ENCODE measurements at regions not wholly inside any gene's neighbourhood (a gene's known extent, or its start where the extent isn't known, plus 50 kb on each side); places are given as distances from the start of the nearest gene placed in this dataset.

- H3K27ac ChIP-seq, result no peak overlapping the region
- H3K27me3 ChIP-seq, result no peaks in the 10 kb centered on the region
- no peak for DNase-seq
- no peaks in the 10 kb centered on the region for H3K4me1 ChIP-seq
- 74 to 79% methylated on average over 2 of the region's 2 CpGs for WGBS, 2 donors
- no peaks in the 10 kb centered on the region for H3K36me3 ChIP-seq
- H3K4me3 ChIP-seq (replicated peaks in 1 of 3), result no peak overlapping the region
- intact Hi-C loops (cut with DNase I), result no loop called here
- H3K9me3 ChIP-seq, result no peaks in the 10 kb centered on the region
- no peak for TF ChIP-seq CTCF (IDR thresholded peaks at IDR 0.05)
- no peak for TF ChIP-seq POLR2A (IDR thresholded peaks at IDR 0.05)
These were observed 747.8 kb upstream of the GOLIM4 start for GRCh38 chr3:168843481-168843880.

GRCh38 chr3:168839653-168840052 is 743.9 kb upstream of the GOLIM4 start:
- TF ChIP-seq CTCF (IDR thresholded peaks at IDR 0.05), result no peak
- TF ChIP-seq POLR2A (IDR thresholded peaks at IDR 0.05), result no peak
- Histone ChIP-seq H3K4me1 (no peaks in the 10 kb centered on the region), H3K4me3 (replicated peaks in 1 of 3) (no peak overlapping the region), H3K27me3 (no peaks in the 10 kb centered on the region), H3K36me3 (no peaks in the 10 kb centered on the region), H3K27ac (no peak overlapping the region), H3K9me3 (no peaks in the 10 kb centered on the region)
- intact Hi-C loops (cut with DNase I), result no loop called here
- 63 to 69% methylated on average over 1 of the region's 1 CpG for WGBS, 2 donors
- no peak for DNase-seq

GRCh38 chr3:168834558-168834957 is 738.8 kb upstream of the GOLIM4 start:
- intact Hi-C loops (cut with DNase I), result no loop called here
- DNase-seq, result no peak
- TF ChIP-seq POLR2A (IDR thresholded peaks at IDR 0.05) (no peak), CTCF (IDR thresholded peaks at IDR 0.05) (no peak)
- Histone ChIP-seq H3K27me3 (no peaks in the 10 kb centered on the region), H3K36me3 (no peaks in the 10 kb centered on the region), H3K4me1 (no peaks in the 10 kb centered on the region), H3K4me3 (replicated peaks in 1 of 3) (no peak overlapping the region), H3K27ac (no peak overlapping the region), H3K9me3 (no peaks in the 10 kb centered on the region)
- 93 to 97% methylated on average over 1 of the region's 1 CpG for WGBS, 2 donors

- no peaks in the 10 kb centered on the region for H3K36me3 ChIP-seq
- intact Hi-C loops (cut with DNase I), result no loop called here
- H3K9me3 ChIP-seq, result no peaks in the 10 kb centered on the region
- no peaks in the 10 kb centered on the region for H3K27me3 ChIP-seq
- H3K4me3 ChIP-seq (replicated peaks in 1 of 3), result no peak overlapping the region
- H3K27ac ChIP-seq, result no peak overlapping the region
- H3K4me1 ChIP-seq, result no peaks in the 10 kb centered on the region
- DNase-seq, result no peak
- 67 to 76% methylated on average over 5 of the region's 5 CpGs for WGBS, 2 donors
- TF ChIP-seq CTCF (IDR thresholded peaks at IDR 0.05) (no peak), POLR2A (IDR thresholded peaks at IDR 0.05) (no peak)
These were observed 733.2 kb upstream of the GOLIM4 start for GRCh38 chr3:168828943-168829342.

- TF ChIP-seq CTCF (IDR thresholded peaks at IDR 0.05) (no peak), POLR2A (IDR thresholded peaks at IDR 0.05) (no peak)
- Histone ChIP-seq H3K4me3 (replicated peaks in 1 of 3) (no peak overlapping the region), H3K4me1 (no peaks in the 10 kb centered on the region), H3K27ac (no peak overlapping the region), H3K9me3 (no peaks in the 10 kb centered on the region), H3K36me3 (no peaks in the 10 kb centered on the region), H3K27me3 (no peaks in the 10 kb centered on the region)
- DNase-seq, result no peak
- 42 to 63% methylated on average over 1 of the region's 1 CpG for WGBS, 2 donors
- intact Hi-C loops (cut with DNase I), result no loop called here
These were observed 732.8 kb upstream of the GOLIM4 start for GRCh38 chr3:168828536-168828935.

All from thyroid gland (tissue), 4 donors.